ENCODE measurements at regions not wholly inside any gene's neighbourhood (a gene's known extent, or its start where the extent isn't known, plus 50 kb on each side); places are given as distances from the start of the nearest gene placed in this dataset.

GRCh38 chr16:85463672-85464382 lies 149.3 kb upstream of the GSE1 start:
- no peak for TF ChIP-seq EZH2 (IDR thresholded peaks at IDR 0.05; ENCODE audit: insufficient read depth, low read length)
- no peak for TF ChIP-seq CTCF (IDR thresholded peaks at IDR 0.05; ENCODE audit: insufficient read depth, low read depth, low read length)
- H3K9me3 ChIP-seq (ENCODE audit: insufficient read depth, low read depth, low read length) = no peaks in the 10 kb centered on the region
- FAIRE-seq (no peak), DNase-seq (ENCODE audit: low read depth) (no peak)
- H3K27me3 Mint-ChIP-seq (ENCODE audit: low read depth, unreplicated experiment) = peaks cover 47% of the 10 kb centered on the region
- no peak overlapping the region for H3K27ac Mint-ChIP-seq (ENCODE audit: unreplicated experiment)
- H3K79me2 ChIP-seq (ENCODE audit: insufficient read depth, low read length) = no peaks in the 10 kb centered on the region
- H3K36me3 ChIP-seq (ENCODE audit: insufficient read depth, low read length) = no peaks in the 10 kb centered on the region
- no peak overlapping the region for H2AFZ ChIP-seq (ENCODE audit: low read depth, low read length)
- peaks cover 89% of the 10 kb centered on the region for H4K20me1 ChIP-seq (ENCODE audit: insufficient read depth, low read length)
- H3K4me1 ChIP-seq (ENCODE audit: insufficient read depth, low read length) = peaks cover 22% of the 10 kb centered on the region
- H3K9me3 Mint-ChIP-seq (ENCODE audit: unreplicated experiment) = no peaks in the 10 kb centered on the region
- H3K36me3 Mint-ChIP-seq (ENCODE audit: low read depth, unreplicated experiment) = peaks cover 3% of the 10 kb centered on the region
- no peak overlapping the region for H3K27ac ChIP-seq (ENCODE audit: low read depth, low read length)
- H3K27me3 ChIP-seq (ENCODE audit: insufficient read depth, low read length) = peaks cover 13% of the 10 kb centered on the region
- no peak overlapping the region for H3K9ac ChIP-seq (ENCODE audit: low read length)
- peaks cover 15% of the 10 kb centered on the region for H3K4me1 Mint-ChIP-seq (ENCODE audit: low read depth, unreplicated experiment)
- no peak overlapping the region for H3K4me2 ChIP-seq (ENCODE audit: low read length)
- no peak overlapping the region for H3K4me3 Mint-ChIP-seq (ENCODE audit: unreplicated experiment)
- no peak overlapping the region for H3K4me3 ChIP-seq (ENCODE audit: insufficient read depth, low read depth, low read length)

GRCh38 chr16:85464383-85465305 lies 148.5 kb upstream of the GSE1 start:
- FAIRE-seq = no peak
- Histone ChIP-seq H3K79me2 (ENCODE audit: insufficient read depth, low read length) (no peaks in the 10 kb centered on the region), H3K4me1 (ENCODE audit: insufficient read depth, low read length) (peaks cover 22% of the 10 kb centered on the region), H3K4me3 (ENCODE audit: insufficient read depth, low read depth, low read length) (no peak overlapping the region), H3K27me3 (ENCODE audit: insufficient read depth, low read length) (peaks cover 13% of the 10 kb centered on the region), H3K36me3 (ENCODE audit: insufficient read depth, low read length) (no peaks in the 10 kb centered on the region), H3K9me3 (ENCODE audit: insufficient read depth, low read depth, low read length) (no peaks in the 10 kb centered on the region), H3K9ac (ENCODE audit: low read length) (no peak overlapping the region), H3K27ac (ENCODE audit: low read depth, low read length) (no peak overlapping the region), H2AFZ (ENCODE audit: low read depth, low read length) (no peak overlapping the region), H4K20me1 (ENCODE audit: insufficient read depth, low read length) (peaks cover 80% of the 10 kb centered on the region), H3K4me2 (ENCODE audit: low read length) (no peak overlapping the region)
- H3K4me1 Mint-ChIP-seq (ENCODE audit: low read depth, unreplicated experiment) = peaks cover 15% of the 10 kb centered on the region
- H3K9me3 Mint-ChIP-seq (ENCODE audit: unreplicated experiment) = no peaks in the 10 kb centered on the region
- no peak for TF ChIP-seq CTCF (IDR thresholded peaks at IDR 0.05; ENCODE audit: insufficient read depth, low read depth, low read length)
- no peak for TF ChIP-seq EZH2 (IDR thresholded peaks at IDR 0.05; ENCODE audit: insufficient read depth, low read length)
- H3K36me3 Mint-ChIP-seq (ENCODE audit: low read depth, unreplicated experiment) = peaks cover 3% of the 10 kb centered on the region
- DNase-seq (ENCODE audit: low read depth) = no peak
- no peak overlapping the region for H3K4me3 Mint-ChIP-seq (ENCODE audit: unreplicated experiment)
- peaks cover 40% of the 10 kb centered on the region for H3K27me3 Mint-ChIP-seq (ENCODE audit: low read depth, unreplicated experiment)
- H3K27ac Mint-ChIP-seq (ENCODE audit: unreplicated experiment) = no peak overlapping the region
